ENCODE measurements at regions not wholly inside any gene's neighbourhood (a gene's known extent, or its start where the extent isn't known, plus 50 kb on each side); places are given as distances from the start of the nearest gene placed in this dataset.

DNA sequence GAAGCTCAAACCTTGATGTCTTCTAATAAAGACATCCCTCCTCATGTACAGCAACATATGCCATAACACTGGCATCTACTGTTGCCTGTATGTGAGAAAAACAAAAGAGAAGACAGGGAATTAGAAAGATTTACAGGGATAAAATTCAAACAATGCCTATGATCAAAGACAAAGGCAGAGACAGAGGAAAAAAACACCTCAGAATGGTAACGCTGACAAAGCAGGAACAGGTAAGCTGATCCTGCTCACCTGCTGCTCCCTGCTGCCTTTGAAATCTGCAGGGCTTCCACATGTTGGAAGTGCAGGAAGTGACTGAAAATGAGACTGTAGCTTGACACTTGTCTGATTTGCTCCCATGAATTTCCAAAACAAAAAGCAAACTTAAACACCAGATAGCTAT, 90.2 kb upstream of the DNAJC10 start:
- TF ChIP-seq, protein P1, sequence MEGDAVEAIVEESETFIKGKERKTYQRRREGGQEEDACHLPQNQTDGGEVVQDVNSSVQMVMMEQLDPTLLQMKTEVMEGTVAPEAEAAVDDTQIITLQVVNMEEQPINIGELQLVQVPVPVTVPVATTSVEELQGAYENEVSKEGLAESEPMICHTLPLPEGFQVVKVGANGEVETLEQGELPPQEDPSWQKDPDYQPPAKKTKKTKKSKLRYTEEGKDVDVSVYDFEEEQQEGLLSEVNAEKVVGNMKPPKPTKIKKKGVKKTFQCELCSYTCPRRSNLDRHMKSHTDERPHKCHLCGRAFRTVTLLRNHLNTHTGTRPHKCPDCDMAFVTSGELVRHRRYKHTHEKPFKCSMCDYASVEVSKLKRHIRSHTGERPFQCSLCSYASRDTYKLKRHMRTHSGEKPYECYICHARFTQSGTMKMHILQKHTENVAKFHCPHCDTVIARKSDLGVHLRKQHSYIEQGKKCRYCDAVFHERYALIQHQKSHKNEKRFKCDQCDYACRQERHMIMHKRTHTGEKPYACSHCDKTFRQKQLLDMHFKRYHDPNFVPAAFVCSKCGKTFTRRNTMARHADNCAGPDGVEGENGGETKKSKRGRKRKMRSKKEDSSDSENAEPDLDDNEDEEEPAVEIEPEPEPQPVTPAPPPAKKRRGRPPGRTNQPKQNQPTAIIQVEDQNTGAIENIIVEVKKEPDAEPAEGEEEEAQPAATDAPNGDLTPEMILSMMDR (IDR thresholded peaks at IDR 0.05; ENCODE audit: low read depth, low read length, missing control alignments) = no peak
- in situ Hi-C loops (cut with HindIII; ENCODE audit: low sequenced_read_pairs) = no loop called here
- no peak for DNase-seq (ENCODE audit: low read depth)
- no peak overlapping the region for H3K4me3 ChIP-seq (ENCODE audit: low read depth, low read length)

DNA sequence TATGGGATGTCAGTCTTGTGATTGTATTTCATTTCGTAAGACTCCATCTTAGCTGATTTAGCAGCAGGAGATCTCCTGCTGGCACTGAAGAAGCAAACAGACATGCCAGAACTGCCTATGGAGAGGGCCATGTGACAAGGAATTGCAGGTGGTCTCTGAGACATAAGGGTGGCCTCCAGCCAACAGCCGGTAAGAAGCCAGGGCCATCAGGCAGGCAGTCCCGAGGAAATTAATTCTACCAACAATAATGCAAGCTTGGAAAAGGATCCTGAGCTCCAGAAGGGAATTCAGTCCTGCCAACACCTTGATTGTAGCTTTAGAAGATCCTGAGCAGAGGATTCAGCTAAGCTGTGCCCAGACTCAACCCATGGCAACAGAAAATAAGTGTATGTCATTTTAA, 87.1 kb upstream of the DNAJC10 start:
- in situ Hi-C loops (cut with HindIII; ENCODE audit: low sequenced_read_pairs) = no loop called here
- TF ChIP-seq, protein P1 (IDR thresholded peaks at IDR 0.05; ENCODE audit: low read depth, low read length, missing control alignments) = no peak
- no peak overlapping the region for H3K4me3 ChIP-seq (ENCODE audit: low read depth, low read length)
- DNase-seq (ENCODE audit: low read depth) = no peak

DNA sequence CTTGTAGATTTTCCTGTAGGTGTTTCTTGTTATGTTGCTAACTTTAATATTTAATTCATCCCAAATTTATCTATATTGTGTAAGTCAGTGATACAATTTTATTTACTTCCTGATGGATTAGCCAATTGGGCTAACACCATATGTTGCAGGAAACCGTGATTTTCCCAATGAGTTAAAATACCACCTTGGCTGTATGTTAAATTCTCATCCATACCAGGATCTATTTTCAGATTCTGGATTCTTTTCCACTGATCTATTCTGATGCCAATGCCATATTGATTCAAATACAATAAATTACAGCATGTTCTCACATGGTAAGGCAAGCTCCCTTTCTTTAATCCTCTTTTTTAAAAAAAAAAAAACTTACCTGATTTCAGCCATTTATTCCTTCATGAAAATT, 85.8 kb upstream of the DNAJC10 start:
- TF ChIP-seq, protein P1 (IDR thresholded peaks at IDR 0.05; ENCODE audit: low read depth, low read length, missing control alignments) = no peak

GRCh38 chr2:182631299-182631698, 84.8 kb upstream of the DNAJC10 start:
- TF ChIP-seq, protein P1 (IDR thresholded peaks at IDR 0.05; ENCODE audit: low read depth, low read length, missing control alignments) = no peak
- H3K4me3 ChIP-seq (ENCODE audit: low read depth, low read length) = no peak overlapping the region
- no peak for DNase-seq (ENCODE audit: low read depth)
- in situ Hi-C loops (cut with HindIII; ENCODE audit: low sequenced_read_pairs) = no loop called here

More for the DNA sequence above, 85.8 kb upstream of the DNAJC10 start:
- in situ Hi-C loops (cut with HindIII; ENCODE audit: low sequenced_read_pairs) = no loop called here
- no peak overlapping the region for H3K4me3 ChIP-seq (ENCODE audit: low read depth, low read length)
- no peak for DNase-seq (ENCODE audit: low read depth)

DNA sequence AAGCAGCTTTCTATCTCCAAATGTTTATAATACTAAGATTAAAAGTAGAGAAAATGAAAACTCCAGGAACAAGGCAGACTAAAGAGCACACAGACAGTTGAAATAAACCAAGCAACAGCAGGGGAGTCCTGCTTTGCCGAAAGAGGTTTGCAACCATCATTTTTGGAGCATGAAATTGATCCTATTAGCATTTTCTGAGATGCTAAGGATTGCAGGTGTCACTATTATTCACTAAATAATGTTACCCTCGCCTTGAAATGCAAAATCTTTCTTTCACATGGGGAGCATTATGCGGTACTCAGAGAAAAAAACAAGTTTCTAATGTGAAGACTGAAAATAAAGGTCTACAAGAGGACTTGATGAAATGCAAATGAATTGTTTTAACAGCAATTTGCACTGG, 81.7 kb upstream of the DNAJC10 start:
- no peak overlapping the region for H3K4me3 ChIP-seq (ENCODE audit: low read depth, low read length)
- DNase-seq (ENCODE audit: low read depth) = no peak
- in situ Hi-C loops (cut with HindIII; ENCODE audit: low sequenced_read_pairs) = no loop called here
- TF ChIP-seq, protein P1 (IDR thresholded peaks at IDR 0.05; ENCODE audit: low read depth, low read length, missing control alignments) = no peak

GRCh38 chr2:182636699-182637098, 79.4 kb upstream of the DNAJC10 start:
- no peak overlapping the region for H3K4me3 ChIP-seq (ENCODE audit: low read depth, low read length)
- DNase-seq (ENCODE audit: low read depth) = no peak
- TF ChIP-seq, protein P1 (IDR thresholded peaks at IDR 0.05; ENCODE audit: low read depth, low read length, missing control alignments) = no peak
- in situ Hi-C loops (cut with HindIII; ENCODE audit: low sequenced_read_pairs) = no loop called here

DNA sequence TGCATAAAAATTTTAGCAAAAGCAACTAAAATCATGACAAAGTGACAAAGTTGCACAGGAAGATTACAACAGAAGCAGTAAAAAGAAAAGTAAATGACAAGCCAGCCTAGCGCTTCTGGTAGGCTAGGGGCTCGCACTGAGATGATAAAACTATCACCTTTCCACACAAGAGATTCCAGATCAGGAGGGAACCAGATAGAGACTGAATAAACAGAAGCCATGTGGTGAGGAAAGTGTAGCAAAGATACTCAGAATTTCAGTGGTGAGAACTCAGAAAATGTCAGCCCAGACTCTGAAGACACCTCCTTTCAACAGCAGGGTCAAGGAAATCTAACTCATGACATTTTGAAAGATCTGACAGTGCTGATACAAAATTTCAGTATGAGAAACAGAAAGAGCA, 77.4 kb upstream of the DNAJC10 start:
- no peak overlapping the region for H3K4me3 ChIP-seq (ENCODE audit: low read depth, low read length)
- DNase-seq (ENCODE audit: low read depth) = no peak
- TF ChIP-seq, protein P1 (IDR thresholded peaks at IDR 0.05; ENCODE audit: low read depth, low read length, missing control alignments) = no peak
- in situ Hi-C loops (cut with HindIII; ENCODE audit: low sequenced_read_pairs) = no loop called here
